A549 (cell line): ENCODE measurements at regions not wholly inside any gene's neighbourhood (a gene's known extent, or its start where the extent isn't known, plus 50 kb on each side); places are given as distances from the start of the nearest gene placed in this dataset.
A peak's percentile ranks its signal among the peaks of the same experiment; 100 is the strongest.

Experiments
- ATAC-seq, 2 experiments: fragments of 200-7000 bp in 1 of 2; fragments of >200 bp in 1 of 2; cut with Nextera tagmentation in 1 of 2; cut with Tn5 transposase in 1 of 2; 3 replicates each; pipeline versions ENCODE4 v1.8.0 to v1.9.1; 2018 to 2020; ENCODE audit warnings: mild to moderate bottlenecking in 1 of 2, moderate library complexity in 1 of 2
- CTCF ChIA-PET: fragments of 300-600 bp; sonication (Branson Sonifier 250); formaldehyde crosslinking; extraction: SDS; loops from one replicate; lab custom pipeline; 2021; ENCODE audit warnings: antibody characterized with exemption, inconsistent platforms; lab: Yijun Ruan, JAX
- POLR2A ChIA-PET: fragments of 350-600 bp; formaldehyde crosslinking; extraction: SDS; loops from one replicate; lab custom pipeline; 2021; ENCODE audit warnings: antibody characterized with exemption, inconsistent platforms; lab: Yijun Ruan, JAX
- DNase-seq, 2 experiments: peaks; one replicate each; pipeline versions ENCODE4 v3.0.0 to v3.0.0-alpha.2; 2011 to 2016; ENCODE audit warnings: low read depth in 1 of 2, low spot score in 1 of 2
- FAIRE-seq: peaks from 2 replicates; lab custom pipeline; 2011; peaks lifted over from hg19 to GRCh38; lab: Jason Lieb, UNC
- H3K27ac ChIP-seq, 2 experiments: fragments of >200 bp; sonication (Bioruptor Twin); formaldehyde crosslinking; 3 replicates each; pipeline ENCODE4 v1.5.1; 2016 to 2017
- H3K4me1 ChIP-seq: fragments of >200 bp; sonication (Bioruptor Twin); formaldehyde crosslinking; 3 replicates; pipeline ENCODE4 v1.6.1; 2016
- H3K4me2 ChIP-seq: fragments of >200 bp; sonication (Bioruptor Twin); formaldehyde crosslinking; 3 replicates; pipeline ENCODE4 v1.6.1; 2016
- H3K4me3 ChIP-seq: fragments of >200 bp; sonication (Bioruptor Twin); formaldehyde crosslinking; 3 replicates; pipeline ENCODE4 v1.5.1; 2016
- H3K9me3 ChIP-seq: fragments of >200 bp; sonication (Bioruptor Twin); formaldehyde crosslinking; 3 replicates; pipeline ENCODE4 v1.6.1; 2016
- ATOH8 ChIP-seq: fragments of 250-450 bp; sonication (Bioruptor Pico); IDR thresholded peaks from 2 replicates; pipeline ENCODE4 v1.5.0; 2020; ENCODE audit warnings: low read depth, mild to moderate bottlenecking, moderate library complexity
- BCL3 ChIP-seq: fragments of >200 bp; sonication (Bioruptor Twin); formaldehyde crosslinking; IDR thresholded peaks from 3 replicates; pipeline ENCODE4 v1.6.1; 2016
- CEBPB ChIP-seq, 2 experiments: fragments of >200 bp in 1 of 2; sonication (Bioruptor Twin) in 1 of 2; formaldehyde crosslinking in 1 of 2; IDR thresholded peaks; 2 replicates each; pipeline ENCODE4 v1.6.1; 2012 to 2016
- EHMT2 ChIP-seq: fragments of 200-600 bp; sonication (generic); IDR thresholded peaks from 2 replicates; pipeline ENCODE4 v1.6.1; 2016; ENCODE audit warnings: antibody characterized with exemption, low read depth, mild to moderate bottlenecking, moderate library complexity
- FOSL2 ChIP-seq, 2 experiments: fragments of 450-650 bp in 1 of 2; fragments of >200 bp in 1 of 2; sonication (Bioruptor Twin) in 1 of 2; formaldehyde crosslinking; IDR thresholded peaks; 2 replicates each; pipeline versions ENCODE4 v1.5.0 to v1.6.1; 2016 to 2020; ENCODE audit warnings: mild to moderate bottlenecking in 1 of 2, moderate library complexity in 1 of 2
- FOXS1 ChIP-seq: fragments of 250-450 bp; sonication (Bioruptor Pico); IDR thresholded peaks from 2 replicates; pipeline ENCODE4 v1.5.0; 2020; ENCODE audit warnings: mild to moderate bottlenecking, moderate library complexity
- HOXB13 ChIP-seq: fragments of 250-450 bp; sonication (Bioruptor Pico); IDR thresholded peaks from 2 replicates; pipeline ENCODE4 v1.5.0; 2020; ENCODE audit warnings: low read depth, mild to moderate bottlenecking, moderate library complexity
- KDM1A ChIP-seq: fragments of 200-600 bp; sonication (generic); IDR thresholded peaks from 2 replicates; pipeline ENCODE4 v1.6.1; 2016; ENCODE audit warnings: low read depth, mild to moderate bottlenecking
- MAX ChIP-seq: IDR thresholded peaks from 2 replicates; pipeline ENCODE4 v1.6.1; 2012
- MAZ ChIP-seq: fragments of 150-350 bp; IDR thresholded peaks from 2 replicates; pipeline ENCODE4 v1.6.1; 2014; ENCODE audit warnings: antibody characterized with exemption, low read depth, low read length, borderline replicate concordance
- PBX3 ChIP-seq: IDR thresholded peaks from 2 replicates; pipeline ENCODE4 v1.6.1; 2012
- POLR2A ChIP-seq: IDR thresholded peaks from 2 replicates; pipeline ENCODE4 v1.6.1; 2012; ENCODE audit warnings: mild to moderate bottlenecking, low read length
- RAD21 ChIP-seq, 2 experiments: fragments of >200 bp in 1 of 2; sonication (Bioruptor Twin) in 1 of 2; formaldehyde crosslinking in 1 of 2; IDR thresholded peaks in 1 of 2; conservative IDR thresholded peaks in 1 of 2; 2 replicates in 1 of 2; 3 replicates in 1 of 2; pipeline ENCODE4 v1.6.1; 2012 to 2018; ENCODE audit warnings: inconsistent platforms in 1 of 2
- RARB ChIP-seq: fragments of 250-450 bp; sonication (Bioruptor Pico); IDR thresholded peaks from 2 replicates; pipeline ENCODE4 v1.8.0; 2021; ENCODE audit warnings: mild to moderate bottlenecking, moderate library complexity
- RNF2 ChIP-seq: fragments of 200-600 bp; sonication (generic); IDR thresholded peaks from 2 replicates; pipeline ENCODE4 v1.6.1; 2016; ENCODE audit warnings: low read depth, mild to moderate bottlenecking, antibody characterized with exemption, moderate library complexity, borderline replicate concordance
- SMC3 ChIP-seq: fragments of >200 bp; sonication (Bioruptor Twin); formaldehyde crosslinking; IDR thresholded peaks from 3 replicates; pipeline ENCODE4 v1.6.1; 2018; ENCODE audit warnings: inconsistent platforms
- ZC3H11A ChIP-seq: fragments of 450-650 bp; IDR thresholded peaks from 2 replicates; pipeline ENCODE4 v1.6.1; 2014; ENCODE audit warnings: antibody characterized with exemption, mild to moderate bottlenecking
- WGBS: methylation state at CpG from one replicate; pipeline ENCODE4 v1.1.6; 2017; ENCODE audit errors: missing lambda C conversion rate; 5-methylcytosine and 5-hydroxymethylcytosine counted together
- TF ChIP-seq, protein P1 (sequence below): fragments of 450-650 bp; IDR thresholded peaks from 2 replicates; pipeline ENCODE4 v1.6.1; 2014; ENCODE audit warnings: antibody characterized with exemption
- TF ChIP-seq, protein P2 (sequence below): fragments of 250-450 bp; sonication (Bioruptor Pico); IDR thresholded peaks from 2 replicates; pipeline ENCODE4 v1.5.0; 2021; ENCODE audit warnings: mild to moderate bottlenecking, moderate library complexity, borderline replicate concordance

- Histone ChIP-seq H3K4me1 (no peaks in the 10 kb centered on the region; the same call in 2 of the 3 replicates), H3K9me3 (no peaks in the 10 kb centered on the region), H3K4me2 (no peak overlapping the region), H3K4me3 (no peak overlapping the region), H3K27ac (no peak overlapping the region)
- TF ChIP-seq ATOH8 (CRISPR knock-in tag) (no peak), PBX3 (no peak)
- 43% methylated on average over 2 of the region's 2 CpGs for WGBS
- DNase-seq (no peak), FAIRE-seq (no peak), ATAC-seq (no peak)
- ChIA-PET CTCF (no interaction called here), POLR2A (interaction anchor here (0.6 kb wide), 1 partner anchor 1526 kb away, joined by 5 read pairs; no protein-coding TSS in a partner anchor)
Measured at GRCh38 chr10:6840766-6841165, 260.7 kb upstream of the PRKCQ start.

DNA sequence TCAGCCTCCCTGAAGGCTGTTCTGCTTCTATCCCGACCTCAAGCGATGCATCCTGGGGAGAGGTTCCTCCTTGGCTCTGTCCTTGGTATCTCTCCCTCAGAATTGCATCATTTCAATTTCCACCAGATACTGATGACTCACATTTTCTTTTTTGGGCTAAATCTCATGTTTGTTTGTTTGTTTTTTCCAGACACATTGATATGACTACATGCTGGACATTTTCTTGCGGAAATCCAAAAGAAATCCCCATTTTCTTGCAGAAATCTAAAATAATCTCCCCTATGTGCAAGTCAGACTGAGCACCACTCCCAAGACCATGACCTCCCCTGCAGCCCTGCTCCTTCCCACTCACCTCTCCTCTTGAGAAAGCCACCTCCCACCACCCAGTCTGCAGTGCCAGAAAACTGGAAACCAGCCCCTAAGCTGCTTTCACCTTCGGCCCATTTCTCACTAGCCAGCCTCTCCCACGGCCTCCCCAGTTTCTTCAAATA lies 260.2 kb upstream of the PRKCQ start:
- no peaks in the 10 kb centered on the region for H3K9me3 ChIP-seq
- no peak for ATAC-seq
- no peak for DNase-seq
- no peaks in the 10 kb centered on the region; the same call in 2 of the 3 replicates for H3K4me1 ChIP-seq
- ChIA-PET CTCF (interaction anchor here (0.7 kb wide), 1 partner anchor 68 kb away, joined by 4 read pairs; no protein-coding TSS in a partner anchor), POLR2A (no interaction called here)
- WGBS, result 90% methylated on average over 5 of the region's 5 CpGs
- H3K27ac ChIP-seq, result no peak overlapping the region
- TF ChIP-seq, protein P1, sequence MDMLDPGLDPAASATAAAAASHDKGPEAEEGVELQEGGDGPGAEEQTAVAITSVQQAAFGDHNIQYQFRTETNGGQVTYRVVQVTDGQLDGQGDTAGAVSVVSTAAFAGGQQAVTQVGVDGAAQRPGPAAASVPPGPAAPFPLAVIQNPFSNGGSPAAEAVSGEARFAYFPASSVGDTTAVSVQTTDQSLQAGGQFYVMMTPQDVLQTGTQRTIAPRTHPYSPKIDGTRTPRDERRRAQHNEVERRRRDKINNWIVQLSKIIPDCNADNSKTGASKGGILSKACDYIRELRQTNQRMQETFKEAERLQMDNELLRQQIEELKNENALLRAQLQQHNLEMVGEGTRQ, result no peak
- TF ChIP-seq FOSL2 (IDR thresholded peaks at IDR 0.05) (0 out of 2 replicates have a peak, but pooled peaks have one; percentile 10), FOSL2 (CRISPR knock-in tag; IDR thresholded peaks at IDR 0.05) (no peak), BCL3 (no peak), CEBPB (IDR thresholded peaks at IDR 0.05) (peak in 1 of 2 experiments; percentile 31; a peak in 1 of 4 replicates)
- H3K4me3 ChIP-seq, result no peak overlapping the region
- no peak for FAIRE-seq
- H3K4me2 ChIP-seq, result no peak overlapping the region

- FAIRE-seq (no peak), DNase-seq (peak in 1 of 2 experiments; percentile 45), ATAC-seq (peak; percentile 70 to 77)
- H3K9me3 ChIP-seq, result no peaks in the 10 kb centered on the region
- no peak overlapping the region for H3K4me3 ChIP-seq
- no peak overlapping the region for H3K27ac ChIP-seq
- POLR2A ChIA-PET, result no interaction called here
- 57% methylated on average over 3 of the region's 3 CpGs for WGBS
- H3K4me1 ChIP-seq, result peaks cover 14% of the 10 kb centered on the region
- TF ChIP-seq SMC3, result 0 out of 3 replicates have a peak, but pooled peaks have one; percentile 14
- no peak for TF ChIP-seq RARB (CRISPR knock-in tag)
- no peak for TF ChIP-seq RNF2
- TF ChIP-seq HOXB13 (CRISPR knock-in tag), result no peak
- TF ChIP-seq MAX, result no peak
- no peak for TF ChIP-seq POLR2A
- no peak for TF ChIP-seq ZC3H11A
- TF ChIP-seq MAZ, result no peak
- TF ChIP-seq, protein P2, sequence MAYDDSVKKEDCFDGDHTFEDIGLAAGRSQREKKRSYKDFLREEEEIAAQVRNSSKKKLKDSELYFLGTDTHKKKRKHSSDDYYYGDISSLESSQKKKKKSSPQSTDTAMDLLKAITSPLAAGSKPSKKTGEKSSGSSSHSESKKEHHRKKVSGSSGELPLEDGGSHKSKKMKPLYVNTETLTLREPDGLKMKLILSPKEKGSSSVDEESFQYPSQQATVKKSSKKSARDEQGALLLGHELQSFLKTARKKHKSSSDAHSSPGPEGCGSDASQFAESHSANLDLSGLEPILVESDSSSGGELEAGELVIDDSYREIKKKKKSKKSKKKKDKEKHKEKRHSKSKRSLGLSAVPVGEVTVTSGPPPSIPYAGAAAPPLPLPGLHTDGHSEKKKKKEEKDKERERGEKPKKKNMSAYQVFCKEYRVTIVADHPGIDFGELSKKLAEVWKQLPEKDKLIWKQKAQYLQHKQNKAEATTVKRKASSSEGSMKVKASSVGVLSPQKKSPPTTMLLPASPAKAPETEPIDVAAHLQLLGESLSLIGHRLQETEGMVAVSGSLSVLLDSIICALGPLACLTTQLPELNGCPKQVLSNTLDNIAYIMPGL, result no peak
- peak; percentile 30 to 51; a peak in 4 of 5 replicates for TF ChIP-seq RAD21 (conservative IDR thresholded peaks at IDR 0.05 in 1 of 2, IDR thresholded peaks at IDR 0.05 in 1 of 2)
- TF ChIP-seq EHMT2, result no peak
- no peak for TF ChIP-seq FOXS1 (CRISPR knock-in tag)
- TF ChIP-seq KDM1A, result no peak
- CTCF ChIA-PET, result interaction anchor here (0.8 to 1.2 kb wide), 3 partner anchors 23 to 323 kb away, joined by 3 to 4 read pairs (median 3); no protein-coding TSS in a partner anchor
- H3K4me2 ChIP-seq, result no peak overlapping the region
Measured at GRCh38 chr10:6838118-6838517, 258.0 kb upstream of the PRKCQ start.
